NT2/D1 (cell line): ENCODE measurements at regions not wholly inside any gene's neighbourhood (a gene's known extent, or its start where the extent isn't known, plus 50 kb on each side); places are given as distances from the start of the nearest gene placed in this dataset.

Experiments used
- YY1 ChIP-seq: IDR thresholded peaks from 2 replicates; pipeline ENCODE4 v1.6.1; 2011; ENCODE audit not compliant: insufficient read length, insufficient read depth
- ZNF274 ChIP-seq: IDR thresholded peaks from 2 replicates; pipeline ENCODE4 v1.6.1; 2011; ENCODE audit warnings: mild to moderate bottlenecking, low read depth, low read length

GRCh38 chr1:96487971-96488370, 233.6 kb upstream of the PTBP2 start:
- TF ChIP-seq YY1 (no peak), ZNF274 (no peak)
